GM12801 (cell line): ENCODE measurements at regions not wholly inside any gene's neighbourhood (a gene's known extent, or its start where the extent isn't known, plus 50 kb on each side); places are given as distances from the start of the nearest gene placed in this dataset.

Experiments used
- CTCF ChIP-seq: IDR thresholded peaks from one replicate; pipeline ENCODE4 v1.5.1; 2011; ENCODE audit warnings: control low read depth; ENCODE audit not compliant: insufficient read length; ENCODE audit errors: extremely low read depth

- TF ChIP-seq CTCF: no peak
Measured at GRCh38 chr1:5595531-5596170, 396.6 kb downstream of the NPHP4 start.

DNA sequence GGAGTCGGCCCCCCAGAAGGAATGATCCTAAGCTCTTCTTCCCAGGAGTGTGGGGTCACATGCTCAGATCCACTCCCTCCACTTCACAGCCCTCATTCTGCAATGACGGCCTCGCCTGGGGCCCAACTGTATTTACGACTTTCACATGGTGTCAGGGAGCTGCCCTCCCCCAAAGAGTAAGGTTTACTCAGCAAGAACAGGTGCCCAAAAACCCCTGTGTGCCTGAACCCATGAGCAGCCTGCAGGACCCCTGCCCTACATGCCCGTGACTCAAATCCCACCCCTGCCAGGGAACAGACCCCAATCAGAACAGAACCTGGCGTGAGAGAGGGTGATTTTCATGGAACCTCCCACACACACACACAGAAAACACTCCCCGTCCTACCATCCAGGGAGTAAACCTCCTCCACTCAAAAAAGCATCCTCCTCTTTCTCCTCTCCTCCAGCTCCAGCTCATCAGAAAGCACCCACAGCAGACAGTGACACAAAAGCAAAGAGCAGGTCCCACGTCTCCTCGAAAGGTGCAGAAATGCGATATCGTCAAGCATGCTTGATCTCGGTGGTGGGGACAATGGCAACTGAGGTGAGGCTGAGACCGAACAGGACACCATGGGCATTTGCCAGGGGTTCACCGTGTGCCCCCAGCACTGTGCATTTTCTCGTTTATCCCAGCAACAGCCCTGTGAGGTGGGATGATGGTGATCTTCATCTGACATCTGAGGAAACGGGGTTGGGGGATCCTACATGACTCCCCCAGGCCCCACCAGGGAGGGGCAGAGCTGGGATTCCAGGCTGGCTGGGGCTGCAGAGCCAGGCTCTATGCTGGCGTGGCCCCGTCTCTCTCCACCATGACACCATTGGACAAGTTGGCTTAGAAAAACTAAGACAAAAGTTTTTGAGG lies 397.9 kb downstream of the NPHP4 start:
- TF ChIP-seq CTCF: no peak

- TF ChIP-seq CTCF: no peak
Measured at GRCh38 chr1:5590717-5591116, 401.5 kb downstream of the NPHP4 start.

DNA sequence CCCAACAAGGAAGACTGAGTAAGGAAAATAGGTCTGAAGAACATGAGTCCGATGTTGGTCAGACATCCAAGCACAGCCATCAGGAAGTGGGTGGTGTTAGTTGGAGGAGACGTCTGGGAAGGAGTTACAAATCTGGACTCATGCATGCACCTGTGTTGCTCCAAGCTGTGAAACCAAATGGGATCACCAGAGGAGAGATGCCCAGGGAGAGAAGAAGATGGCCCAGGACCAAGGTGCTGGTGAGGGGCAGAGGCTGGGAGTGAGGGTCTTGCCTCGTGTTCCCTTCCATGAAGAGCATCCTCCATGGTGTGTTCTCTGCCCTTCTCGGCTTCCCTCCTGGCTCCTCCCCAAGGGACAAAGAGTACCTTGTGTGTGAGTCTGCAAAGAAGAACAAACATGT lies 405.6 kb downstream of the NPHP4 start:
- TF ChIP-seq CTCF: no peak

GRCh38 chr1:5585256-5585655 lies 407.0 kb downstream of the NPHP4 start:
- no peak for TF ChIP-seq CTCF

DNA sequence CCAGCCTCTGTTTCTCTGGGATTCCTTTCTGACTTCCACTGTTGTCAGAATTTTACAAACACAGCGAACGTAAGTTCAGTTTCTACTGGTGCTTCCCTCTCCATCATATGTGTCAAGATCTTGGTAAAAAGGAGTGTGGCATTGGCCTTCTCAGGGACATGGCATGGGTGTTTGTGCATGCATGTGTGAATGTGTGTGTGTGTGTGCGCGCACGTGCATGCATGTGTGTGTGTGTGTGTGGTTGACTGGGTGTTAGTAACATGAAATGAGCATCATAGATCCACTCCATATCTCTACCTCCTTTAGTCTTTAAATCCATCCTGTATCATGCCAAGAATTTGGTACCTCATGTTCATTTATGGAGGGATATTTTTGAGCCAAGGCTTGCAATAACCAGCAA lies 411.3 kb downstream of the NPHP4 start:
- TF ChIP-seq CTCF: no peak

DNA sequence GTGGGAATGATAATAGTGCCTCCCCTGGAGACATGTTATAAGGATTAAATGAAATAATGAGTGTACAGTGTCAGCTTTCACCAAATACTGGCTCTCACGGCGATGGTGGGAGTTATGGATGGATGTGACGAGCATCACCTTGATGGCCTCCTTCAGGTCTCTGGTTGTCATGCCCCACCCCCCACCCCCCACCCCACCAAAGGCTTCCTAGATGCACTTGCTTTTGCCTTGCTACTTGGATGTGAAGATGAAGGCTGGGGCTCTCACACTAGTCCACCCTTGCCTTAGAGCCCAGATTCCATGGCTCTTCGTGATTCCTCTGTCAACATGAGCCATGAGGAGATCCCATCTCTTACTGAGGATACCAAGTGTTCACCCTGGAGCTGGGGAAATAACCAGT lies 412.3 kb downstream of the NPHP4 start:
- TF ChIP-seq CTCF: no peak
